ENCODE measurements at regions not wholly inside any gene's neighbourhood (a gene's known extent, or its start where the extent isn't known, plus 50 kb on each side); places are given as distances from the start of the nearest gene placed in this dataset.

GRCh38 chr14:64646103-64646502 lies 58.1 kb upstream of the PLEKHG3 start:
- no peak overlapping the region; the same call in 1 of the 2 replicates for H3K4me3 ChIP-seq (ENCODE audit: control insufficient read depth, low read depth, low read length)
- DNase-seq (ENCODE audit: low read depth) = no peak
- no peak for TF ChIP-seq CTCF (IDR thresholded peaks at IDR 0.05; ENCODE audit: control insufficient read depth, insufficient read depth, low read depth, low read length, missing control alignments)

- H3K4me3 ChIP-seq (ENCODE audit: control insufficient read depth, low read depth, low read length) = no peak overlapping the region
- no peak for DNase-seq (ENCODE audit: low read depth)
- no peak for TF ChIP-seq CTCF (IDR thresholded peaks at IDR 0.05; ENCODE audit: control insufficient read depth, insufficient read depth, low read depth, low read length, missing control alignments)
Observed at GRCh38 chr14:64649383-64649998, 54.7 kb upstream of the PLEKHG3 start.

GRCh38 chr14:64653900-64654245 lies 50.4 kb upstream of the PLEKHG3 start:
- DNase-seq (ENCODE audit: low read depth) = no peak
- no peak overlapping the region for H3K4me3 ChIP-seq (ENCODE audit: control insufficient read depth, low read depth, low read length)
- TF ChIP-seq CTCF (IDR thresholded peaks at IDR 0.05; ENCODE audit: control insufficient read depth, insufficient read depth, low read depth, low read length, missing control alignments) = no peak

- DNase-seq (ENCODE audit: low read depth) = peak; percentile 81
- TF ChIP-seq CTCF (IDR thresholded peaks at IDR 0.05; ENCODE audit: control insufficient read depth, insufficient read depth, low read depth, low read length, missing control alignments) = no peak
Observed at GRCh38 chr14:64654246-64654900, 49.9 kb upstream of the PLEKHG3 start.

More at GRCh38 chr14:64654246-64654900, 49.9 kb upstream of the PLEKHG3 start:
- no peak overlapping the region for H3K4me3 ChIP-seq (ENCODE audit: control insufficient read depth, low read depth, low read length)
